ENCODE measurements at regions not wholly inside any gene's neighbourhood (a gene's known extent, or its start where the extent isn't known, plus 50 kb on each side); places are given as distances from the start of the nearest gene placed in this dataset.
A peak's percentile ranks its signal among the peaks of the same experiment; 100 is the strongest.

DNA sequence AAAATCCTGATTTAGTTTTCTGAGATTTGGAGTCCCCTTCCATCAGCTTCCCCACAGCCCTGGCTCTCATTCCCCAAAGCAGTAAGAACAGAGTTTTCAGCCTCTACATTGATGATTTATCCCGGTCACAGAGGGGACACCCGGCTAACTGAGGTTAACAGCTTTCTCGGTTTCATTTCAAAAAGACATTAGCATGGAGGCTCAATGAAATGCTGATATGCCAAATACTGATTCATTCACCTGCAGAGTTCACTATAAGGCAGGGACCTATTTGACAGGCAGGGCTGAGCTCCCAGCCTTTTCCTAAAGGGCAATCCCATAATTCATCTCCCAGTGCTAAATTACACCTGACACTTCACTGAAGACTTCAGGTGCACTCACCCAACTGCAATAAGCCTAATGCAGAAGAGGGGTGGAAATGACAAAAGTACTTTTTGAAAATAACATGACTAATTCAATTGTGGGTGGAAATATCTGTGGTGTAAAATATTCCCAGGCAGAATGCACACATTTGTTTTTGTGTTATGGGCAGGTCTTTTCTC is 99.8 kb upstream of the PMFBP1 start:
- no peak for DNase-seq (ENCODE audit: low read depth)

DNA sequence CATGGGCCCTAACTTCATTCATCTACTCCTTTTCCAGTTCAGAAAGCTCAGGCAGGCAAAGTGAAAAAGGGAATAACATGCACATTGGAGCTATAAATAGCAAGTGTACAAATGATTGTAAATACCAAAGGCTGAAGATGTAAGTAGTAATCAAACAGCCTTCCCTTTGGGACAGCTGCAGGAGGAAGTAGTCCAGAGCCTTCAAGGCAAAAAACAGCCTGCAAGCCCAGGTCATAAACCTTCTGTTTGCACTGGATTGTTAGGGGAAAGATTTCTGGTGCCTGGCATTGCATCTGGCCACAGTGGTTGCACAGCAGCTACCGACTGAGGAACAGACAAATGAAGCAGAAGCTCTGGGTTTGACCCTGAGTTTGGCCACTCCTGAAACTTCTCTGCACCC is 98.6 kb upstream of the PMFBP1 start:
- DNase-seq (ENCODE audit: low read depth), result no peak

DNA sequence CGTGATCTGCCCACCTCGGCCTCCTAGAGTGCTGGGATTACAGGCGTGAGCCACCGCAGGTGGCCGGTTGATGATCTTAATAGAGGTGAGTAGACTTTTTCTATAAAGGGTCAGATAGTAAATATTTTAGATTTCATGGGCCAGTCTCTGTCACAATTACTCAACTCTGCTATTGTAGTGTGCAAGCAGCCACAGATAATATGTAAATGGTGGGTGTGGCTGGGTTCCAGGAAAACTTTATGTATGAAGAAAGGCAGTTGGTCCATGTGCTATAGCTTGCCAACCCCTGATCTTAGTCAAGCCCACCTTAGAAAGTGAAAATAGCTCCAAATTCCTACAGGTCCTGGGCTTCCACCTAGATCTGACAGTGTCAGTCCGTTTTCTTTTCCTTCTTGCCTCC is 94.9 kb upstream of the PMFBP1 start:
- DNase-seq (ENCODE audit: low read depth), result no peak

DNA sequence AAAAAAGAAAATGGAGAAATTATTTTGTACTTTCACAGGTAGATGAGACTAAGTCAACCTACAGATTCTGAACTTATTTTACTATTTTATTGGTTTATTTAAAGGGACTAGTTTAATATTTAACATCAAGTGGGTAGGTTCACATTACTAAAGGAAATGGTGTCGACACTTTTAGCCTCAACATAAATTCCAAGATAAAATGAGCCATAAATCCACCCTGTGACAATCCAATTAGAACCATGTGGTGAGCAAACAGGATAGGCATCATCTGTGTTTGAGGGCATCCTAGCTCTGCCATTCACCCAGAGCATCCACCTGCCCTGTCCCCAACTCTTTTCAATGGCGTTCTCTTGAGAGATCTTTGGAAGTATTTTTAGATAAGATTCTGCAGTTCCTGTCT is 92.8 kb upstream of the PMFBP1 start:
- no peak for DNase-seq (ENCODE audit: low read depth)

DNA sequence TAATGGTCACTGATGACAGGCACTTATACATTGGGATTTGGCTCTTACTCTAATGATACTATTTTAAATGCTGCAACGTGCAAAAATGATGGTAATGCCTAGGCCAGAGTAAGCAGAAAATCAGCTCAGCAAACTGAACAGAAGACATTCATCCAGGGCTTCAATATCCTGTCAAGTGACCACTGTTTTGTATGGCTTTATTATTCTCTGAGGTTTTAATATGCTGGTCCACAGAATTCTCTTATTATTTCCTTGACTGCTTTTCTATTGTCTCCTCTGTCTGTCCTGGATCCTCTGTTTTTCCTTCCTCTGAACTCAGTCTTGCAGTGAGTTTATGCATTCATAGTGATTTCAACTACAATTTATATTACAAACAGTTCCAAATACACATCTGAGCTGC is 90.8 kb upstream of the PMFBP1 start:
- no peak for DNase-seq (ENCODE audit: low read depth)

DNA sequence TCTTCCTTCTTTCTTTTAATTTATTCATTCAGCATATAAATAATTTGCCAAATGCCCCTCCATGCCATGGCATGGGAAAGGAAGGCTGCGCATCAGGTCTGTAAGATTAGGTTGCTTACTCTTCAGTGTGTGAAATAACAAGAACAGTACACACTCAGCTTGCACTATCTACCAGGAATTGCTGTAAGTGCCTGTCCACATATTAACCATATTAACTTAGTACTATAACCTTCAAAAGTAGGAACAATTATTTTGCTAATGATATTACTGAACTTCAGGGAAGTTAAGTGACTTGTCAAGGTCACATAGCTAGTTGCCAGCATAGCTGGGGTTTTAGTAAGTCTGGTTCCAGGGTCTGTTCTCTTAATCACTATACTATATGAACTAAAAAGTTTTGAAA is 89.2 kb upstream of the PMFBP1 start:
- DNase-seq (ENCODE audit: low read depth), result no peak

DNA sequence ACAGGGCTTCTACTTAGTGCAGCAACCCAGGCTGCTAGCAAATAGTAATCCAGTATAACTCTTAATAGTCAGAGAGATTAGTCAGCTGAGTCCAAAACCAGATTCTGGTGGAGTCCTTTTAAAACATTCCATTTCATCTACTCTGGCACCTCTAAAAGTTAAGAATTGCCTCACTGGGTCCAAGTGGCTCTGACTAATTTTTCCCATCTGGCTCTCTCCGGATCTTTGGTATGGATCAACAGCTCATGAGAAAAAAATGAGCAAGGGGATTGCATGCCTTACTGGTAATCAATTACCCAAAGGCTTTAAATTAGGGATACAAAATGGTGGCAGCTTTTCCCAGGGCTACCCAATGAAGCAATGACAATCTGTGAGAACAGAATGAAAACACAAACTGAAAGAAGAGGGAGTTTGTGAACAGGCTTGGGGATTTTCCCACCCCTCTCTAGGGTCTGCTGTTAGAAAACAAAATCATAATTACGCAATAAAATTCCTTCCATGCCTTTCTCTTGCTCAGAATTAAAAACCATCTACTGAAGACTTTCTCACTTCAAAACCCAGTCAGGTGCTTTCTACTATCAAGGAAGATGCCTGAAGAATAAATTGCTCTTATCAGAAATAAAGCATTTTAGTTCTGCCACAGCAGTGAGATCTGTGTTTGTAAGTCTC is 84.6 kb upstream of the PMFBP1 start:
- DNase-seq (ENCODE audit: low read depth), result no peak

DNA sequence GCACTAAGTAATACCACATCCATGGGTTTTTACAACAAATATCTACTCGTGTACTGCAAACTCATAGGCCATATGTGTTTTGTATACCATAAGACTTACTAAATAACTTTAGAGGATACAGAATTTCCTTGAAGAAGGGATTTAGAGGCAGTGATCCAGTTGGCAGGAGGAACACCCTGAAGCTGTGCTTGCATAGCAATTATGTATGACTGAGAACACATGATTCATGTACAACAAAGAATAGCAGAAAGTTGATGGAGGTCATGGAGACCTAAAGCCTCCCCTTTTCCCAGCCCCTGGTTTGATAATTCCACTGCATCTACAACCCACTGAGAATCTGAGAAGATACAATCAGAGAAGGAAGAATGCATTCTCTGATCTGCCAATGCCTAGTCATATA is 83.8 kb upstream of the PMFBP1 start:
- DNase-seq (ENCODE audit: low read depth), result no peak

DNA sequence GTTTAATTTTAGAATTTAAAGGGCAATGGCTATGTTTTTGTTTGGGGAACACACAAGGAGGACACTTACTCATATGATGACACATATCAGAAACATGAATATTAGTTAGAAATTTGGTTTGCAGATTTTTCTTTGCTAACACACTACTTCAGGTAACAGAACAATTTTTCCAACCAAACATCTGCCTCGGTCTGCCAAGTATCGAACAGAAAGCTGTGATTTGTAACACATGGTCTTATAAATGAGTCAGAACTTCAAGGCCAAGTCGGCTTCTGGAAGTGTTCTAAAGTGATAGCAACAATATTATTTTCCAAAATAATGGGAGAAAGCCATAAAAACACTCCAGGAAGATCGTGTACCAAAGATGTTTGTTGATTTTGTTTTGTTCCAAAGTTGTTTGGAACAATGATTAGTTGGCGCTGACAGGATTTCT is 75.9 kb upstream of the PMFBP1 start:
- no peak for DNase-seq (ENCODE audit: low read depth)

DNA sequence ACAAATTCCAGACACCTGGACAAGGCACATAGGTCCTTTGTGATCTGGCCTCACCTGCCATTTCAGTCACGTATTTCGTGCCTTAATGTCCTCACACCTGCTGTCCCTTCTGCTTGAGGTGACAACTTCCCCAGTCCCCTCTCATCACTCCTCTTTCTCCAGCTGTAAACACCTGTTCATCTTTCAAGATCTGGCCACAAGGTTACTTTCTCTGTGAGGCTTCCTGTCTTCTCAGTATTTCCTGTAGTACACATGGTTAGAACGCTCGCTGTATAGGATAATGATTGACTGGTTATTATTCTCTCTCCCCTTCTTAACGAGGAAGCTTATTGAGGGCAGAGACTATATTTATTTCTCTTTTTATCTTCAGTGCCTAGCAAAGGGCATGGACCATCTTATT is 74.5 kb upstream of the PMFBP1 start:
- no peak for DNase-seq (ENCODE audit: low read depth)

DNA sequence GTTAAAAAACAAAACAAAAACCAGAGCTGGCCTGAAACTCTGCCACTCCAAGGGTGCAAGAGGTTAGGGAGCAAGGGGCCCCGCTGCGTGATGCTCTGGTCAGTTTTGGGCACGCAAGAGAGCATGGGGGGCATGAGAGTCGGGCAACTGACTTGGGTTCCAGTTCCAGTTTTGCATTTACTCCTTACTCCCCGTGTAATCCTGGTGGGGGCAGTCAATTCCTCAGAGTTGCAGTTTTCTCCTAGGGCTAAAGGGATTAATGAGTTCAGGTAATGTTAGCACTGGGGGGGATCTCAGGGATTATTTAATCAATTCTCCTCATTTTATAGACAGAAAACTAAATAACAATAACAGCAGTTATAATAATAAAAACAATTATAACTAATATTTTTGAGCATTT is 72.9 kb upstream of the PMFBP1 start:
- DNase-seq (ENCODE audit: low read depth), result no peak

DNA sequence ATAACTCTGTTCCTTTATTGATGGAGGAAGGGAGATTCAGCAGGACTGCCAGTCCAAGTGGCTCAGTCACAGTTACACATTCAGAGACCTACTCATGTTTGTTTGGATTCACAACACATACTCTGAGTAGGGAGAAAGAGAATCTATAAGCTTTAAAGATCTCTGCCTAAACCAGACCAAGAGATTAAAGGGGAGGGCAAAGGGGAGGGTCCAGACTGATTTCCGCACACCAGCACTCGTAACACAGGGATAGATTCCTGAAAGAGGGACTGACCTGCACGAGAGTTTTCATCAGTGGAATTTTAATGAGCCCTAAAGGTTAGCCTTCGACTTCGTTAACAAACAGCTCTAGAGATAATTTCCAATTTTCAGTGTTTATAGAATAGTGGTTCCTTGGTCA is 71.7 kb upstream of the PMFBP1 start:
- DNase-seq (ENCODE audit: low read depth), result no peak

DNA sequence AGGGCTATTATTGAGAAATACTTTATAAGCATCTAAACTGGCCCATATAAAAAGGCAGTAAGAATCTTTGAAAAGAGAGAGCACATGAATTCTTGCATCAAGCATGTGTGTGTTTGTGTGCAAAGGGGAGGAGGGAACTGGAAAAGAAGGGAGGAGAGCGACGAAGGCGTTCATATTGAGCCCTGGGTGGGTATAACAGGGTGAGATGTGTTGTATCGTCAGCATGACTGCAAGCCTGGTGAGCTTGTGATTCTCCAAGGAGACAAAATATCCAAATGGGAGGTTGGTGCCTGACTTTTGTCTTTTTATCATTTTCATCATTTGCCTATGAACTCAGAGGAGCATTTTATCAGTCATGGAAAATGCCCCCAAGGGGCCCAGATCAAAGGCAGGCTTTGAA is 70.8 kb upstream of the PMFBP1 start:
- no peak for DNase-seq (ENCODE audit: low read depth)

DNA sequence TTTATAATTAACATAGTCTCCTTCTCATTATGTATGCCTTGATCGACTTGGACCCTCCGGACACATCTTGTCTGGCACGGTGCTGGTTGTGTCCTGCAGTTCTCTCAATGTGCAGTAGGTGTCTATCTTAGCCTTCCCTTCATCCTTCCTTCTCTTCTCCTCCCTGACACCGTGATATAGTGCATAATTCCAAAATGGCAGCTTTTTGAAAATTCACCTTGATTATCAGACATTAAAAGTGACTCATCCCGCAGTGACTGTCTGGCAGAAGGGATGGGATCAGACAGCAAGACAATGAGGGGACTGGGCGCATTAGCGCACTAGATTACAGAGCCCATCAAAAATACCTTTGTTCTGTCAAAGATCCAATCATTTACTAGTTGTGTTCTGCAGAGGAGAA is 70.0 kb upstream of the PMFBP1 start:
- DNase-seq (ENCODE audit: low read depth), result peak; percentile 41

DNA sequence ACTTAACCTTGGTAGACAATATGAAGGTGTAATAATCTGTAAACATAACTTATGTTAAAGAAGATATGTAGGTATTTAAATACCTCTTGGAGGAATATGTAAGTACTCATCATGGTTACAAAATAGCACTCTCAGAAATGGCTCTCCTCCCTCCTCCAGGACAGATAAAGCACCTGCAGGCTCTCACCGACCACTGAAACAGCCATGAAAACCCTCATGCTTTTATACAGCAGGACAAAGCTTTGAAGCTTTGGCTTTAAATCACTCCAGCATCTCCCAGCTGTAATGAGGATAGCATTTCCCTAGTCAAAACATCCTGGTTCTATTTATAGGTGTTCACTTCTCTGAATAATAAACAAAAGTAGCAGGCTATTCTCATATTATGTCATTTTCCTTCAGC is 69.1 kb upstream of the PMFBP1 start:
- DNase-seq (ENCODE audit: low read depth), result no peak

DNA sequence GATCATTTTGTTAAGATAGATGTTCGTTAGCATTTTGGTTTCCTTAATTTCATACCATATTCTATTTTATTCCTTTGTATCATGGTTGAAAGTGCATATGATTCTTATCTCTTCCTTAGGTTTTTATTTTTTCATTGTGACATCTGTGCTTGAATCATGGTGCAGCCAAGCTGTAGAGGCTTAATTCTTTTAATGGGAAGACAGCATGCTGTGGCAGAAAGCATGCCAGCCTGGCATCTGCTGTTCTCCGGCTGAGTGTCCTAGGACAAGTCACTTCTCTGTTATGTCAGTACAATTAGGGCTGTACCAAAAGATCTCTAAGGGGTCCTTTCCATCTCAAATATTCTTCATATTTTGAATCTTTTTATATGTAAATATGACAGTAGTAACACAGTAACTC is 68.5 kb upstream of the PMFBP1 start:
- no peak for DNase-seq (ENCODE audit: low read depth)

DNA sequence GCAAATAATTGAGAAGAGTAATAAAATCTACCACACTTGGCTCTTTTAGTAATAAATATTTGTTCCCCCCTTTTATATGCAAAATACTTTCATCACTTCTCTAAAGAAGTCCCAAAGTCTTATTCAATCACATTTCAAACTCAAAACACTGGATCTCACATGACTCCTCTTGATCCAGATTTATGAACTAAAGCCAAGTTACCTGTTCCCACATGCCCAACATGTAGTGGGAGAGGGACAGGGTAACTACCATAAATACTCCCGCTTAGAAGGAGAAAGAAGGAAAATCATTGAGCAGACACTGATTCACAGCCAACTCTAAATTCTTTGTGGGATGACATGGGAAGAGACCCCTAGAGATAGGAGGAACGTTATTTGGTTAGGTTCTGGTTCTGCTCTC is 64.9 kb upstream of the PMFBP1 start:
- no peak for DNase-seq (ENCODE audit: low read depth)

DNA sequence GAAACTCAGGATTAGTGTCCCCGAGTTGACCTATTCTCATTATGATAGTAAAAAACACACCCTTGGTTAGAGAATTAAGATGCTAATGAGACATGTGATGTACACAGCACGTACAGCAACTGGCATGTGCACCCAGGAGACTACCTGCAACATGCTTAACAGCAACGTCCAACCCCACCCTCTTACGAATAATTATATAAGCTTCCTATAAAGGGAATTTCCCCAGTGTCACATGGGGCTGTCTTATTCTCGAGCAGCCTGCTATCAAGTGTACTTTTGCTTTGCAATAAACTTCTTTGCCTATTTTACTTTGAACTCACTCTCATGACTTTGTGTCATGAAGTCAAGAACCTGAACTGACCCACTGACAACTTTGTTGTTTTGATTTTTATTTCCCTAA is 62.4 kb upstream of the PMFBP1 start:
- no peak for DNase-seq (ENCODE audit: low read depth)

DNA sequence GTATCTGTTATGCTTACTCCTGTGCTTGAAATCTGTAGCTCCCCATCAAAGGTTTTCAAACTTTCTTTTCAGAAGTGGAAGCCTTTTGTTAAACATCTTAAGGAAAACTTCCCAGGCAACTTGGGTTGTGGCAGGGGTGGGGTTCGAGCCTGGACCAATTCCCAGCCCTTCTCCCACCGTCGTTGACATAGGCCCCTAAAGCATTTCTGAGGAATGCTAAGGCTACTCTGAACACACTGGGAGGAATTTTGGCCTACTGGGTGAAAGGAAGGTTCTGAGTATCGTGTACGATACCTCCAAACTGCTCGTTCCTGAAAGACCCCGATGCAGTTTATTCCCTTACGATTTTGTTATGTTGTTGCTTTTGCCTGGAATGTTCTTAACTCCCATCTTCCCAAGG is 56.1 kb upstream of the PMFBP1 start:
- DNase-seq (ENCODE audit: low read depth), result no peak

DNA sequence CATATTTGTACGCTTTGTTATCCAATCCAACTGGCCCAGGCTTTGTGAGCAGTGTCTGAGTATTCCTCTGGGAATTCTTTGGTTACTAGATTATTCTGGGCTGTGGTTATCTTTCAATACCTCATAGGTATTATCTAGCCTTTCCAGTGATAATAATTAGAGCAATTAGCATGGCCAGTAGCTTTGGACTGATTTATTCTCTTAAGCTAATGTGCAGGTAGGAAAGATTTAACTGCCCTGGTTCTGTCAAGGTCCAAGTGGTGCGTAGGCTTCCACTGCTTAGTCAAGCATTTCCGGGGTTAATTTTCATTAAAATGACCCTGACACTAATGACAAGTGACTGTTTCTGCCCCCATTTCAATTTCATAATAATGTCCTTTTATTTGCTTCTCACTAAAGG is 54.2 kb upstream of the PMFBP1 start:
- DNase-seq (ENCODE audit: low read depth), result no peak

DNA sequence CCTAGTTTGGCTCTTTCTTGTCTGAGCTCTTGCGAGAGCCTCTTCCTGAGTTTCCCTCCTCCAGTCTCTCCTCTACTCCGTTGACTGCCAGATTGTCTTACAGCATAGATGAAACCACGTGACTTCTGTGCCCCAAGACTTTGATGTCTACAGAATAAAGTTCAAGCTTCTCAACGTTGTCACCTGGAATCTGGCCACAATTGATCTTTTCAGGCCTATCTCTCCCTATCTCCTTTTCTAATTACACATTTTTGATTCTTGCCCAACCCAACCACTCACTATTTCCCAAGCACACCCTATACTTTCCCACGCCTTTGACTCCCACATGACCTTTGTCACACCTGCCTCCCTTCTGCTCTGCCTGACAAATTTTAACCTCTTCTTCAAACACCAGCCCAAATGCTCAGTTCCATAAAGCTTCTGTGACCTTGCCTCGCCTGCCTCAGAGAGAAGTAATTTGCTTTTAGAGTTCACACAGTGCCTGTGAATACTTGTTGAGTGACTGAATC is 52.4 kb upstream of the PMFBP1 start:
- DNase-seq (ENCODE audit: low read depth), result no peak

DNA sequence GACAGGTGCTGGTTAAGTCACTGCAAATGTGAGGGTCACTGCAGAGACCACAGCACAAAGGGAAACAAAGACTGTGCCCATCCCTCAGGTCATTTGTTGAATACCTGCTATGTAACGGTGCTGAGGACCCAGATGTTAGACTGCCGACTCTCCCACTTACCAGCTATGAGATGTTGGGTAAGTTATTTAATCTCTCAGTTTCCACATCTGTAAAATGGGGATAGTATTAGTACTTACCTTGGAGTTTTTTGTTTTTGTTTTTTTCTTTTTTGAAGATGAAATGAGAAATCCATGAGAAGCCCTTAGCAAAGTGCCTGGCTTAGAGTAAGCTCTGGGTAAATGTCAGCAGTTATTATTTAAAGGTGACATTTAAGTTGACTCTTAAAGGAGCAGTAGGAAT is 50.5 kb upstream of the PMFBP1 start:
- DNase-seq (ENCODE audit: low read depth), result no peak

Data from Daoy (cell line).